Cardiac muscle cell (in vitro differentiated cells and primary cell): ENCODE measurements at regions not wholly inside any gene's neighbourhood (a gene's known extent, or its start where the extent isn't known, plus 50 kb on each side); places are given as distances from the start of the nearest gene placed in this dataset.
A peak's percentile ranks its signal among the peaks of the same experiment; 100 is the strongest.

Experiments
- DNase-seq, 2 donors: peaks; one replicate each; pipeline versions ENCODE4 v3.0.0 to v3.0.0-alpha.2; 2010 to 2017; ENCODE audit warnings: low read depth in 1 of 2, low spot score in 1 of 2
- H3K27ac ChIP-seq: fragments of 200-600 bp; sonication (generic); 2 replicates; pipeline ENCODE4 v1.5.1; 2016
- H3K27me3 ChIP-seq: fragments of 200-600 bp; sonication (generic); 2 replicates; pipeline ENCODE4 v1.6.0; 2016; ENCODE audit warnings: control low read depth
- H3K36me3 ChIP-seq: fragments of 200-600 bp; sonication (generic); 2 replicates; pipeline ENCODE4 v1.5.1; 2016; ENCODE audit warnings: control low read depth
- H3K4me1 ChIP-seq: fragments of 200-600 bp; sonication (generic); 2 replicates; pipeline ENCODE4 v1.8.1; 2017; ENCODE audit warnings: low read depth, mild to moderate bottlenecking, mixed run types
- H3K4me3 ChIP-seq: fragments of 200-600 bp; sonication (generic); 2 replicates; pipeline ENCODE4 v1.5.1; 2016; ENCODE audit warnings: mild to moderate bottlenecking
- H3K9me3 ChIP-seq: fragments of 200-600 bp; sonication (generic); 2 replicates; pipeline ENCODE4 v1.5.1; 2017; ENCODE audit warnings: low read depth, mild to moderate bottlenecking, control low read depth
- TF ChIP-seq, protein P1 (sequence below): IDR thresholded peaks from 2 replicates; pipeline ENCODE4 v1.5.1; 2012; ENCODE audit warnings: low read depth, mild to moderate bottlenecking, low read length

- H3K4me1 ChIP-seq = peaks cover 6% of the 10 kb centered on the region
- no peaks in the 10 kb centered on the region for H3K36me3 ChIP-seq
- TF ChIP-seq, protein P1, sequence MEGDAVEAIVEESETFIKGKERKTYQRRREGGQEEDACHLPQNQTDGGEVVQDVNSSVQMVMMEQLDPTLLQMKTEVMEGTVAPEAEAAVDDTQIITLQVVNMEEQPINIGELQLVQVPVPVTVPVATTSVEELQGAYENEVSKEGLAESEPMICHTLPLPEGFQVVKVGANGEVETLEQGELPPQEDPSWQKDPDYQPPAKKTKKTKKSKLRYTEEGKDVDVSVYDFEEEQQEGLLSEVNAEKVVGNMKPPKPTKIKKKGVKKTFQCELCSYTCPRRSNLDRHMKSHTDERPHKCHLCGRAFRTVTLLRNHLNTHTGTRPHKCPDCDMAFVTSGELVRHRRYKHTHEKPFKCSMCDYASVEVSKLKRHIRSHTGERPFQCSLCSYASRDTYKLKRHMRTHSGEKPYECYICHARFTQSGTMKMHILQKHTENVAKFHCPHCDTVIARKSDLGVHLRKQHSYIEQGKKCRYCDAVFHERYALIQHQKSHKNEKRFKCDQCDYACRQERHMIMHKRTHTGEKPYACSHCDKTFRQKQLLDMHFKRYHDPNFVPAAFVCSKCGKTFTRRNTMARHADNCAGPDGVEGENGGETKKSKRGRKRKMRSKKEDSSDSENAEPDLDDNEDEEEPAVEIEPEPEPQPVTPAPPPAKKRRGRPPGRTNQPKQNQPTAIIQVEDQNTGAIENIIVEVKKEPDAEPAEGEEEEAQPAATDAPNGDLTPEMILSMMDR = no peak
- H3K27ac ChIP-seq = no peak overlapping the region
- H3K27me3 ChIP-seq = no peaks in the 10 kb centered on the region
- H3K4me3 ChIP-seq = no peak overlapping the region
- H3K9me3 ChIP-seq = no peaks in the 10 kb centered on the region
- no peak for DNase-seq
These were observed 222.0 kb downstream of the TOMM20 start for GRCh38 chr1:234906654-234907053.

DNA sequence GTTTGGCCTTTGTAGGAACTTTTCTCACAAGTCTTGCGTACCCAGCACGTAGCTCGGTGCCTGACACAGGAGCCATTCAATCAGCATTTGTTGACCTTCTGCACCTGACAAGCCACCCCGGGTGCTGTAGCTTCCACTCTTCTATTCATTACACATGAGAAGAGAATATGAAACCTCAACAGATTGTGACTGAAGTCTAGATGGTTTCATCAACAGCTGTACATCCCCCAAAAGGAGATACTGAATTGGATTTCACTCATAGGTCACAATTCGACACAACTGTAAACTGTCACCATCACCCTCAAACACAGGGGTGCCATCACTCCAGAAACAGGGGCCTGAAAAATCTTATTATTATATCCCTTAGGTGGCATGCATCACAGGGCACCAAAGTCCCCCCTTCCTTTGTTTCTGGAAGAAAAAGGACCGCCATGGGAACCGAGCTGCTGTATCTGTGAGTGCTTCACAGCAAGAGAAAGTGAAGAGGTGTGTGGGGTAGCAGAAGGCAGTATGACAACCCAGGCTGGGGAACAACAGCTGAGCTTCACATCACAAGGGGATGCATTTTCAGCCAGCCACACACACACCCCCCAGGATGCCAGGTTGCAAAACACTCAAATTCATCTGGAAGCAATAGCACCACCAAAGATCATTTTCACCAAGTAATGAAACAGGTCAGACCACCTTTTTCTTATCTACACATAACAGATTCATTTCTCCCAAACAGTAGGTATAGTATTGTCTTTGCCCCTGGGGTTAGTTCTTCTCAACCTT is 225.7 kb downstream of the TOMM20 start:
- peaks cover 16% of the 10 kb centered on the region for H3K4me1 ChIP-seq
- H3K27ac ChIP-seq = no peak overlapping the region
- DNase-seq = no peak
- H3K27me3 ChIP-seq = no peaks in the 10 kb centered on the region
- no peaks in the 10 kb centered on the region for H3K9me3 ChIP-seq
- TF ChIP-seq, protein P1 = no peak
- no peaks in the 10 kb centered on the region for H3K36me3 ChIP-seq
- no peak overlapping the region for H3K4me3 ChIP-seq

DNA sequence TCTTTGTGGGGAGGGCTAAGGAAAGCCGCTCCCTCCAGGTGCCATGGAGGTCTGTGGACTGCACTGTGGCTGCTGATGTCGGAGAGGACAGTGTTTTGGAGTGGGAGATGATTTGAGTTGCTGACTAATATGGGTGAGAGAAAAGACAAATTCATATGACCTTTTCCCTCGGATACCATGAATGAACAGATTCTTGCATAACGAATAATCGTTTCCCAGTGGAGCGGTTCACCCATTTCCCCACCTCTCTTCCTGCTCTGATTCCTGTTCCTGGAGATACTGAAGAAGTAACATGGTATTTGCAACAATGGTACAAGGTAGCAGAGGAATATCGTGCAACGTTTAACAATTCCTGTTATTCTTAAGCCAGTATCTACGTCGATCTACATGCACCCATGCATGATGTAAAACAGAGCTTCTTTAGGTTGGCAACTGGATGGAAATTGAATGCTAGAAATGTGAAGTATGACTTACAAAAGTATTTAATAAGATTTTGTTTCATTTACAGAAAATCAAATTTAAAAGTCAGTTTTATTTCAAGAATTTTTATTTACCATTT is 227.1 kb downstream of the TOMM20 start:
- Histone ChIP-seq H3K27me3 (no peaks in the 10 kb centered on the region), H3K36me3 (no peaks in the 10 kb centered on the region), H3K4me1 (peaks cover 10% of the 10 kb centered on the region), H3K4me3 (no peak overlapping the region), H3K27ac (no peak overlapping the region), H3K9me3 (no peaks in the 10 kb centered on the region)
- no peak for DNase-seq
- TF ChIP-seq, protein P1 = no peak

DNA sequence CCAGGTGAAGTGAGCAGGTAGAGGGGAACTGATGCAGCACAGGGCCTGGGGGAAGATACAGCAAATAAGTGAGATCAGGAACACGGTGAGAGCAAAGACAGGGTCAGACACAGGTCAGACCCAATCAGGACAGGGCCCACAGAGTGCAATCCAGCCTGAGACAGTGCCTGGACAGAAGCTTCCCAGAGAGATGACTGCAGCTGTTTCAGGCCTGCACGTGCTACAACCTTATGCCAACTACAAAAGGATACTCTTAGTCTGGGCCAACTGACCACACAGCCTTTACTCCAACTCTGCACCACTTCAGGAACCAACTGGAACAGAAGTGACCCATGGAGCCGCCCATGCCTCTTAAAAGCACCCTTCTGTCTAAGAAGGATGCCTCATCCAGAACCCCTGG is 228.0 kb downstream of the TOMM20 start:
- Histone ChIP-seq H3K27me3 (no peaks in the 10 kb centered on the region), H3K36me3 (no peaks in the 10 kb centered on the region), H3K4me1 (peaks cover 10% of the 10 kb centered on the region), H3K4me3 (no peak overlapping the region), H3K9me3 (no peaks in the 10 kb centered on the region), H3K27ac (no peak overlapping the region)
- TF ChIP-seq, protein P1 = no peak
- DNase-seq = no peak

GRCh38 chr1:234899730-234900072 is 228.9 kb downstream of the TOMM20 start:
- DNase-seq = no peak
- Histone ChIP-seq H3K9me3 (no peaks in the 10 kb centered on the region), H3K27ac (peak overlapping the region; percentile 9), H3K4me3 (no peak overlapping the region), H3K36me3 (no peaks in the 10 kb centered on the region), H3K27me3 (no peaks in the 10 kb centered on the region), H3K4me1 (peaks cover 10% of the 10 kb centered on the region)
- TF ChIP-seq, protein P1 = no peak
